Endothelial cell of umbilical vein (primary cell): ENCODE measurements at regions not wholly inside any gene's neighbourhood (a gene's known extent, or its start where the extent isn't known, plus 50 kb on each side); places are given as distances from the start of the nearest gene placed in this dataset.

Experiments
- BruUV-seq: library from RNA; stranded (reverse); fragments of 400-500 nt; replicated peaks from 2 replicates; lab custom pipeline; 2021; lab: Mats Ljungman, UMichigan
- CTCF ChIA-PET: fragments of 300-600, 350-600 bp; sonication (Branson Sonifier 250); formaldehyde crosslinking; loops from one replicate; lab custom pipeline; 2021; ENCODE audit warnings: antibody characterized with exemption, inconsistent platforms; lab: Charles Lee
- POLR2A ChIA-PET: fragments of 300-600, 350-600 bp; sonication (Branson Sonifier 250); formaldehyde crosslinking; loops from one replicate; lab custom pipeline; 2021; ENCODE audit warnings: antibody characterized with exemption, inconsistent platforms; lab: Charles Lee
- DNase-seq: peaks from one replicate; pipeline ENCODE4 v3.0.0-alpha.2; 2011; ENCODE audit warnings: low read depth, low spot score
- FAIRE-seq: peaks from 2 replicates; lab custom pipeline; 2011; peaks lifted over from hg19 to GRCh38; lab: Jason Lieb, UNC
- H2AFZ ChIP-seq: 2 replicates; pipeline ENCODE4 v1.6.0; 2012; ENCODE audit warnings: low read depth, low read length, control low read depth, inconsistent platforms
- H3K27ac ChIP-seq: 2 replicates; pipeline ENCODE4 v1.5.1; 2011; ENCODE audit warnings: low read depth, mild to moderate bottlenecking, control low read depth, low read length, moderate library complexity; ENCODE audit not compliant: insufficient read depth
- H3K27me3 ChIP-seq, 2 experiments: 2 replicates each; pipeline versions ENCODE4 v1.6.0 to v1.6.1; 2011; ENCODE audit warnings: low read length in 2 of 2, mixed read lengths in 1 of 2; ENCODE audit not compliant: control insufficient read depth in 2 of 2, insufficient read depth in 2 of 2
- H3K36me3 ChIP-seq, 2 experiments: 2 replicates in 1 of 2; 3 replicates in 1 of 2; pipeline ENCODE4 v1.5.1; 2011; ENCODE audit warnings: low read length in 2 of 2, mild to moderate bottlenecking in 1 of 2, moderate library complexity in 1 of 2; ENCODE audit not compliant: control insufficient read depth in 2 of 2, insufficient read depth in 2 of 2; ENCODE audit errors: extremely low read depth in 1 of 2
- H3K4me1 ChIP-seq: 3 replicates; pipeline ENCODE4 v1.5.1; 2011; ENCODE audit warnings: mild to moderate bottlenecking, low read length; ENCODE audit not compliant: control insufficient read depth, insufficient read depth; ENCODE audit errors: extremely low read depth
- H3K4me2 ChIP-seq: 2 replicates; pipeline ENCODE4 v1.6.1; 2011; ENCODE audit warnings: low read length, control low read depth, mixed read lengths; ENCODE audit not compliant: insufficient read depth
- H3K4me3 ChIP-seq, 3 experiments: fragments of 200-600 bp in 1 of 3; sonication (generic), shearing (Covaris generic) in 1 of 3; replicated peaks in 1 of 3; 2 replicates each; pipeline ENCODE4 v1.5.1; 2011 to 2016; ENCODE audit warnings: control low read depth in 3 of 3, low read length in 3 of 3, mild to moderate bottlenecking in 2 of 3, inconsistent platforms in 1 of 3, low read depth in 1 of 3, moderate library complexity in 1 of 3; ENCODE audit not compliant: insufficient read depth in 1 of 3
- H3K79me2 ChIP-seq: 2 replicates; pipeline ENCODE4 v1.6.0; 2012; ENCODE audit warnings: low read length, inconsistent platforms; ENCODE audit not compliant: control insufficient read depth, insufficient read depth
- H3K9ac ChIP-seq: replicated peaks from 2 replicates; pipeline ENCODE3; 2011; ENCODE audit warnings: low read length, control low read depth; ENCODE audit not compliant: insufficient read depth; ENCODE audit errors: extremely low read depth
- H3K9me1 ChIP-seq: replicated peaks from 3 replicates; pipeline ENCODE4 v1.6.0; 2011; ENCODE audit warnings: mild to moderate bottlenecking, low read length; ENCODE audit not compliant: control insufficient read depth, insufficient read depth; ENCODE audit errors: extremely low read depth
- H3K9me3 ChIP-seq: replicated peaks from 2 replicates; pipeline ENCODE4 v1.5.1; 2012; ENCODE audit warnings: low read length, inconsistent platforms; ENCODE audit not compliant: control insufficient read depth, insufficient read depth
- H4K20me1 ChIP-seq: replicated peaks from 2 replicates; pipeline ENCODE3; 2011; ENCODE audit warnings: mild to moderate bottlenecking, low read length; ENCODE audit not compliant: control insufficient read depth, insufficient read depth; ENCODE audit errors: extremely low read depth
- CTCF ChIP-seq, 2 donors: IDR thresholded peaks; 1 replicate in 1 of 2; 2 replicates in 1 of 2; pipeline ENCODE4 v1.5.1; 2011; ENCODE audit warnings: low read length in 2 of 2, mild to moderate bottlenecking in 2 of 2, moderate library complexity in 2 of 2, control low read depth in 1 of 2, inconsistent platforms in 1 of 2, low read depth in 1 of 2; ENCODE audit not compliant: insufficient read depth in 1 of 2; ENCODE audit errors: extremely low read depth in 1 of 2
- EZH2 ChIP-seq: IDR thresholded peaks from 2 replicates; pipeline ENCODE4 v1.6.1; 2012; ENCODE audit warnings: borderline replicate concordance, low read depth, mild to moderate bottlenecking, moderate library complexity, low read length, inconsistent platforms; ENCODE audit not compliant: severe bottlenecking
- FOS ChIP-seq: IDR thresholded peaks from 2 replicates; pipeline ENCODE4 v1.6.1; 2011; ENCODE audit warnings: mild to moderate bottlenecking, low read length, moderate library complexity, borderline replicate concordance; ENCODE audit not compliant: insufficient read depth
- GATA2 ChIP-seq: IDR thresholded peaks from 2 replicates; pipeline ENCODE4 v1.7.0; 2011; ENCODE audit warnings: low read depth, mild to moderate bottlenecking, moderate library complexity, mixed read lengths, low read length; ENCODE audit not compliant: insufficient read length, insufficient read depth
- JUN ChIP-seq: IDR thresholded peaks from 2 replicates; pipeline ENCODE4 v1.6.1; 2011; ENCODE audit warnings: borderline replicate concordance, low read depth; ENCODE audit not compliant: insufficient read length, insufficient read depth
- MAX ChIP-seq: IDR thresholded peaks from 2 replicates; pipeline ENCODE4 v1.6.1; 2011; ENCODE audit not compliant: insufficient read depth, insufficient read length
- MYC ChIP-seq: IDR thresholded peaks from one replicate; pipeline ENCODE4 v1.6.1; 2011; ENCODE audit warnings: mild to moderate bottlenecking, low read depth, low read length
- POLR2A ChIP-seq: IDR thresholded peaks from 2 replicates; pipeline ENCODE4 v1.6.1; 2012; ENCODE audit warnings: low read depth, mild to moderate bottlenecking, control low read depth, low read length
- POLR2AphosphoS5 ChIP-seq: IDR thresholded peaks from 2 replicates; pipeline ENCODE4 v1.6.1; 2012; ENCODE audit warnings: low read depth, mild to moderate bottlenecking, control low read depth, low read length, moderate library complexity; ENCODE audit not compliant: insufficient read depth
- dilution Hi-C: fragments of 300-500 bp; cut with MboI; formaldehyde crosslinking; loops from one replicate; pipeline ENCODE4 v1.15.0; 2019; ENCODE audit warnings: low sequenced_read_pairs; ENCODE audit not compliant: extremely low pct_ligation_motif_present
- intact Hi-C: fragments of 100-400 bp; cut with micrococcal nuclease; formaldehyde crosslinking; loops from one replicate; pipeline ENCODE4 v1.10.0; 2022

GRCh38 chr5:56377573-56377972, 144.4 kb upstream of the ANKRD55 start:
- dilution Hi-C loops: no loop called here

More at GRCh38 chr5:56377573-56377972, 144.4 kb upstream of the ANKRD55 start:
- no peak overlapping the region for H2AFZ ChIP-seq
- no peak overlapping the region for H3K27ac ChIP-seq
- no peak overlapping the region for H3K9ac ChIP-seq
- H3K27me3 ChIP-seq: peaks cover 0 to 2% of the 10 kb centered on the region in 2 experiments
- no peaks in the 10 kb centered on the region for H4K20me1 ChIP-seq
- POLR2A ChIA-PET: no interaction called here
- no peaks in the 10 kb centered on the region for H3K79me2 ChIP-seq
- TF ChIP-seq MAX (no peak), EZH2 (no peak), POLR2A (no peak), JUN (no peak), GATA2 (no peak), CTCF (IDR thresholded peaks at IDR 0.05; ENCODE audit: extremely low read depth in 1 of 2, insufficient read depth in 1 of 2, low read depth in 1 of 2, low read length in 2 of 2) (no peak), POLR2AphosphoS5 (no peak), MYC (no peak), FOS (no peak)
- no peak for DNase-seq
- H3K4me3 ChIP-seq: no peak overlapping the region
- no TSS peak for BruUV-seq
- H3K4me2 ChIP-seq: no peak overlapping the region
- H3K9me3 ChIP-seq: no peaks in the 10 kb centered on the region
- CTCF ChIA-PET: no interaction called here
- no peaks in the 10 kb centered on the region for H3K9me1 ChIP-seq
- intact Hi-C loops: no loop called here
- no peaks in the 10 kb centered on the region for H3K36me3 ChIP-seq
- FAIRE-seq: no peak
- H3K4me1 ChIP-seq: no peaks in the 10 kb centered on the region
